AG09319 (cell line): ENCODE measurements at regions not wholly inside any gene's neighbourhood (a gene's known extent, or its start where the extent isn't known, plus 50 kb on each side); places are given as distances from the start of the nearest gene placed in this dataset.

Source experiments
- DNase-seq: peaks from one replicate; pipeline ENCODE4 v3.0.0-alpha.2; 2010; ENCODE audit warnings: low read depth; ENCODE audit errors: extremely low read depth
- CTCF ChIP-seq: IDR thresholded peaks from 2 replicates; pipeline ENCODE4 v1.5.1; 2011; ENCODE audit warnings: low read depth, mild to moderate bottlenecking, inconsistent platforms, low read length, moderate library complexity

GRCh38 chr6:43856005-43856765 lies 86.2 kb downstream of the VEGFA start:
- peak; percentile 20 for TF ChIP-seq CTCF
- DNase-seq: no peak

DNA sequence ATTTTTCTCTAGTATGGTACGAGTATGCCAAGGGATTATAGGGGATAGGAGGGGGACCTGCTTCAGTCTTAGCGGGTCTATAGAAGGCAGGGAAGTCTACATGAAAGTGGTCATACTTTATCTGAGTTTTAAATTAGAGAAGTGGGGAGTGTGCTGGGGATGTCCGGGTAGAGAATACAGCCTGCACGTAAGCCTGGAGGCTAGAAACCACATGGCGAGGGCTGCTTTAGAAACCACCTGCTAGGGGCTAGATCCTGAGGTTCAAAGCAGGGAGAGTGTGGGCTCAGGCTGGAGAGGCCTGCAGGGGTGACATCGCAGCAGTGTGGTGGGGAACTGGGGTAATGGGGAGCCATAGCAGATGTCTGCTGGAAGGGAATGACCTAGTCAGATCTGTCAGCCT lies 85.2 kb downstream of the VEGFA start:
- no peak for TF ChIP-seq CTCF
- no peak for DNase-seq

- DNase-seq: no peak
- TF ChIP-seq CTCF: no peak
Measured at GRCh38 chr6:43853066-43853650, 83.1 kb downstream of the VEGFA start.

- no peak for TF ChIP-seq CTCF
- DNase-seq: no peak
Measured at GRCh38 chr6:43852350-43852864, 82.4 kb downstream of the VEGFA start.

- TF ChIP-seq CTCF: no peak
- no peak for DNase-seq
Measured at GRCh38 chr6:43851204-43851865, 81.3 kb downstream of the VEGFA start.

GRCh38 chr6:43850314-43851203 lies 80.5 kb downstream of the VEGFA start:
- TF ChIP-seq CTCF: no peak
- no peak for DNase-seq
